ENCODE measurements at regions not wholly inside any gene's neighbourhood (a gene's known extent, or its start where the extent isn't known, plus 50 kb on each side); places are given as distances from the start of the nearest gene placed in this dataset.

DNA sequence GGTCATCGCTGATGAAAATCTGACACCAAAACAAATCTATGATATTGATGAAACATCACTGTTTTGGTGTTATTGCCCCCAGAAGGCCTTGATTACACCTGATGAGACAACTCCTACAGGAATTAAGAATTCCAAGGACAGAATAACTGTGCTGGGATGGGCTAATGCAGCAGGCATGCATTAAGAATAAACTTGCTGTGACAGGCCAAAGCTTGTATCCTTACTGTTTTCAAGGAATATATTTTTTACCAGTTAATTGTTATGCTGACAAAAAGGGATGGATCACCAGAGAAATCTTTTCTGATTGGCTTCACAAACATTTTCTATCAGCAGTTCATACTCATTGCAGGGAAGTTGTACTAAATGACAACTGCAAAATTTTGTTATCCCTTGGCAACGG is 278.2 kb downstream of the IKZF2 start:
- 42% methylated on average over 2 of the region's 2 CpGs for whole genome bisulfite sequencing (ENCODE audit: low lambda C conversion rate)
- Histone ChIP-seq H3K4me3 (ENCODE audit: low read depth in 2 of 2, low read length in 1 of 2) (no peak overlapping the region), H2AFZ (ENCODE audit: low read depth) (no peak overlapping the region), H3F3A (replicated peaks; ENCODE audit: insufficient read depth) (no peaks in the 10 kb centered on the region), H3K27ac (ENCODE audit: low read depth in 2 of 2, low read length in 1 of 2) (no peak overlapping the region), H3K79me2 (ENCODE audit: insufficient read depth) (no peaks in the 10 kb centered on the region), H3K9me3 (no peaks in the 10 kb centered on the region), H4K20me1 (ENCODE audit: insufficient read depth) (no peaks in the 10 kb centered on the region), H3K27me3 (ENCODE audit: insufficient read depth) (no peaks in the 10 kb centered on the region), H3K9ac (no peak overlapping the region), H3K4me2 (no peak overlapping the region), H3K4me1 (ENCODE audit: control insufficient read depth in 1 of 2, insufficient read depth in 2 of 2, low read depth in 1 of 2, low read length in 1 of 2) (no peaks in the 10 kb centered on the region), H3K36me3 (replicated peaks in 1 of 2; ENCODE audit: control insufficient read depth in 1 of 2, insufficient read depth in 2 of 2, low read length in 1 of 2) (no peaks in the 10 kb centered on the region), H3K9me2 (no peaks in the 10 kb centered on the region)
- TF ChIP-seq GATA2 (CRISPR knock-in tag; IDR thresholded peaks at IDR 0.05) (no peak), RFX5 (IDR thresholded peaks at IDR 0.05; ENCODE audit: low read length) (no peak), EP300 (IDR thresholded peaks at IDR 0.05; ENCODE audit: borderline replicate concordance in 1 of 2, low read depth in 1 of 2, low read length in 1 of 2) (no peak), RAD21 (IDR thresholded peaks at IDR 0.05; ENCODE audit: low read length) (no peak), FOXJ3 (CRISPR knock-in tag; IDR thresholded peaks at IDR 0.05) (no peak), NRF1 (IDR thresholded peaks at IDR 0.05; ENCODE audit: low read depth, low read length) (no peak), SMC3 (IDR thresholded peaks at IDR 0.05; ENCODE audit: low read depth, low read length) (no peak), EZH2phosphoT487 (IDR thresholded peaks at IDR 0.05; ENCODE audit: borderline replicate concordance, low read depth) (no peak), MEF2A (IDR thresholded peaks at IDR 0.05; ENCODE audit: borderline replicate concordance, low read depth) (no peak), RXRA (IDR thresholded peaks at IDR 0.05; ENCODE audit: borderline replicate concordance, low read depth) (no peak), SIN3A (IDR thresholded peaks at IDR 0.05; ENCODE audit: borderline replicate concordance, low read depth, low read length) (no peak), FOXM1 (IDR thresholded peaks at IDR 0.05; ENCODE audit: low read depth) (no peak)
- TF ChIP-seq, protein P1, sequence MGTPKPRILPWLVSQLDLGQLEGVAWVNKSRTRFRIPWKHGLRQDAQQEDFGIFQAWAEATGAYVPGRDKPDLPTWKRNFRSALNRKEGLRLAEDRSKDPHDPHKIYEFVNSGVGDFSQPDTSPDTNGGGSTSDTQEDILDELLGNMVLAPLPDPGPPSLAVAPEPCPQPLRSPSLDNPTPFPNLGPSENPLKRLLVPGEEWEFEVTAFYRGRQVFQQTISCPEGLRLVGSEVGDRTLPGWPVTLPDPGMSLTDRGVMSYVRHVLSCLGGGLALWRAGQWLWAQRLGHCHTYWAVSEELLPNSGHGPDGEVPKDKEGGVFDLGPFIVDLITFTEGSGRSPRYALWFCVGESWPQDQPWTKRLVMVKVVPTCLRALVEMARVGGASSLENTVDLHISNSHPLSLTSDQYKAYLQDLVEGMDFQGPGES (IDR thresholded peaks at IDR 0.05; ENCODE audit: low read depth, low read length): no peak
- TF ChIP-seq, protein P2, sequence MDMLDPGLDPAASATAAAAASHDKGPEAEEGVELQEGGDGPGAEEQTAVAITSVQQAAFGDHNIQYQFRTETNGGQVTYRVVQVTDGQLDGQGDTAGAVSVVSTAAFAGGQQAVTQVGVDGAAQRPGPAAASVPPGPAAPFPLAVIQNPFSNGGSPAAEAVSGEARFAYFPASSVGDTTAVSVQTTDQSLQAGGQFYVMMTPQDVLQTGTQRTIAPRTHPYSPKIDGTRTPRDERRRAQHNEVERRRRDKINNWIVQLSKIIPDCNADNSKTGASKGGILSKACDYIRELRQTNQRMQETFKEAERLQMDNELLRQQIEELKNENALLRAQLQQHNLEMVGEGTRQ (IDR thresholded peaks at IDR 0.05; ENCODE audit: borderline replicate concordance, low read depth, low read length): no peak
- TF ChIP-seq, protein P3, sequence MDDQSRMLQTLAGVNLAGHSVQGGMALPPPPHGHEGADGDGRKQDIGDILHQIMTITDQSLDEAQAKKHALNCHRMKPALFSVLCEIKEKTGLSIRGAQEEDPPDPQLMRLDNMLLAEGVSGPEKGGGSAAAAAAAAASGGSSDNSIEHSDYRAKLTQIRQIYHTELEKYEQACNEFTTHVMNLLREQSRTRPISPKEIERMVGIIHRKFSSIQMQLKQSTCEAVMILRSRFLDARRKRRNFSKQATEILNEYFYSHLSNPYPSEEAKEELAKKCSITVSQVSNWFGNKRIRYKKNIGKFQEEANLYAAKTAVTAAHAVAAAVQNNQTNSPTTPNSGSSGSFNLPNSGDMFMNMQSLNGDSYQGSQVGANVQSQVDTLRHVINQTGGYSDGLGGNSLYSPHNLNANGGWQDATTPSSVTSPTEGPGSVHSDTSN (IDR thresholded peaks at IDR 0.05): no peak
- TF ChIP-seq, protein P4, sequence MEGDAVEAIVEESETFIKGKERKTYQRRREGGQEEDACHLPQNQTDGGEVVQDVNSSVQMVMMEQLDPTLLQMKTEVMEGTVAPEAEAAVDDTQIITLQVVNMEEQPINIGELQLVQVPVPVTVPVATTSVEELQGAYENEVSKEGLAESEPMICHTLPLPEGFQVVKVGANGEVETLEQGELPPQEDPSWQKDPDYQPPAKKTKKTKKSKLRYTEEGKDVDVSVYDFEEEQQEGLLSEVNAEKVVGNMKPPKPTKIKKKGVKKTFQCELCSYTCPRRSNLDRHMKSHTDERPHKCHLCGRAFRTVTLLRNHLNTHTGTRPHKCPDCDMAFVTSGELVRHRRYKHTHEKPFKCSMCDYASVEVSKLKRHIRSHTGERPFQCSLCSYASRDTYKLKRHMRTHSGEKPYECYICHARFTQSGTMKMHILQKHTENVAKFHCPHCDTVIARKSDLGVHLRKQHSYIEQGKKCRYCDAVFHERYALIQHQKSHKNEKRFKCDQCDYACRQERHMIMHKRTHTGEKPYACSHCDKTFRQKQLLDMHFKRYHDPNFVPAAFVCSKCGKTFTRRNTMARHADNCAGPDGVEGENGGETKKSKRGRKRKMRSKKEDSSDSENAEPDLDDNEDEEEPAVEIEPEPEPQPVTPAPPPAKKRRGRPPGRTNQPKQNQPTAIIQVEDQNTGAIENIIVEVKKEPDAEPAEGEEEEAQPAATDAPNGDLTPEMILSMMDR (IDR thresholded peaks at IDR 0.05): no peak
- TF ChIP-seq, protein P5, sequence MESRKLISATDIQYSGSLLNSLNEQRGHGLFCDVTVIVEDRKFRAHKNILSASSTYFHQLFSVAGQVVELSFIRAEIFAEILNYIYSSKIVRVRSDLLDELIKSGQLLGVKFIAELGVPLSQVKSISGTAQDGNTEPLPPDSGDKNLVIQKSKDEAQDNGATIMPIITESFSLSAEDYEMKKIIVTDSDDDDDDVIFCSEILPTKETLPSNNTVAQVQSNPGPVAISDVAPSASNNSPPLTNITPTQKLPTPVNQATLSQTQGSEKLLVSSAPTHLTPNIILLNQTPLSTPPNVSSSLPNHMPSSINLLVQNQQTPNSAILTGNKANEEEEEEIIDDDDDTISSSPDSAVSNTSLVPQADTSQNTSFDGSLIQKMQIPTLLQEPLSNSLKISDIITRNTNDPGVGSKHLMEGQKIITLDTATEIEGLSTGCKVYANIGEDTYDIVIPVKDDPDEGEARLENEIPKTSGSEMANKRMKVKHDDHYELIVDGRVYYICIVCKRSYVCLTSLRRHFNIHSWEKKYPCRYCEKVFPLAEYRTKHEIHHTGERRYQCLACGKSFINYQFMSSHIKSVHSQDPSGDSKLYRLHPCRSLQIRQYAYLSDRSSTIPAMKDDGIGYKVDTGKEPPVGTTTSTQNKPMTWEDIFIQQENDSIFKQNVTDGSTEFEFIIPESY (IDR thresholded peaks at IDR 0.05; ENCODE audit: borderline replicate concordance, low read depth): no peak
- TF ChIP-seq, protein P6, sequence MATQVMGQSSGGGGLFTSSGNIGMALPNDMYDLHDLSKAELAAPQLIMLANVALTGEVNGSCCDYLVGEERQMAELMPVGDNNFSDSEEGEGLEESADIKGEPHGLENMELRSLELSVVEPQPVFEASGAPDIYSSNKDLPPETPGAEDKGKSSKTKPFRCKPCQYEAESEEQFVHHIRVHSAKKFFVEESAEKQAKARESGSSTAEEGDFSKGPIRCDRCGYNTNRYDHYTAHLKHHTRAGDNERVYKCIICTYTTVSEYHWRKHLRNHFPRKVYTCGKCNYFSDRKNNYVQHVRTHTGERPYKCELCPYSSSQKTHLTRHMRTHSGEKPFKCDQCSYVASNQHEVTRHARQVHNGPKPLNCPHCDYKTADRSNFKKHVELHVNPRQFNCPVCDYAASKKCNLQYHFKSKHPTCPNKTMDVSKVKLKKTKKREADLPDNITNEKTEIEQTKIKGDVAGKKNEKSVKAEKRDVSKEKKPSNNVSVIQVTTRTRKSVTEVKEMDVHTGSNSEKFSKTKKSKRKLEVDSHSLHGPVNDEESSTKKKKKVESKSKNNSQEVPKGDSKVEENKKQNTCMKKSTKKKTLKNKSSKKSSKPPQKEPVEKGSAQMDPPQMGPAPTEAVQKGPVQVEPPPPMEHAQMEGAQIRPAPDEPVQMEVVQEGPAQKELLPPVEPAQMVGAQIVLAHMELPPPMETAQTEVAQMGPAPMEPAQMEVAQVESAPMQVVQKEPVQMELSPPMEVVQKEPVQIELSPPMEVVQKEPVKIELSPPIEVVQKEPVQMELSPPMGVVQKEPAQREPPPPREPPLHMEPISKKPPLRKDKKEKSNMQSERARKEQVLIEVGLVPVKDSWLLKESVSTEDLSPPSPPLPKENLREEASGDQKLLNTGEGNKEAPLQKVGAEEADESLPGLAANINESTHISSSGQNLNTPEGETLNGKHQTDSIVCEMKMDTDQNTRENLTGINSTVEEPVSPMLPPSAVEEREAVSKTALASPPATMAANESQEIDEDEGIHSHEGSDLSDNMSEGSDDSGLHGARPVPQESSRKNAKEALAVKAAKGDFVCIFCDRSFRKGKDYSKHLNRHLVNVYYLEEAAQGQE (IDR thresholded peaks at IDR 0.05; ENCODE audit: low read depth, low read length): no peak
- POLR2A ChIA-PET: no interaction called here
- CTCF ChIA-PET: interaction anchor here (0.9 kb wide), 1 partner anchor 19 kb away, joined by 3 read pairs; no protein-coding TSS in a partner anchor
- no peak for DNase-seq
